Bronchial epithelial cell (primary cell): ENCODE measurements at regions not wholly inside any gene's neighbourhood (a gene's known extent, or its start where the extent isn't known, plus 50 kb on each side); places are given as distances from the start of the nearest gene placed in this dataset.
A peak's percentile ranks its signal among the peaks of the same experiment; 100 is the strongest.
"Not testable (repeated sequence)": the region's sequence is repeated elsewhere in the genome, so short reads cannot be mapped to it uniquely, and the experiment has no call there.

ENCODE experiments used
- DNase-seq: peaks from one replicate; pipeline ENCODE4 v3.0.0-alpha.2; 2010; ENCODE audit warnings: low read depth
- FAIRE-seq: peaks from 2 replicates; lab custom pipeline; 2011; peaks lifted over from hg19 to GRCh38; lab: Jason Lieb, UNC
- H3K27me3 ChIP-seq: 2 replicates; pipeline ENCODE4 v1.5.1; 2011; ENCODE audit warnings: low read length; ENCODE audit not compliant: control insufficient read depth, insufficient read depth
- H3K36me3 ChIP-seq: 2 replicates; pipeline ENCODE4 v1.5.1; 2011; ENCODE audit warnings: low read length; ENCODE audit not compliant: control insufficient read depth, insufficient read depth
- H3K4me3 ChIP-seq: 2 replicates; pipeline ENCODE4 v1.5.1; 2011; ENCODE audit warnings: mild to moderate bottlenecking, low read depth, low read length, control low read depth
- TF ChIP-seq, protein P1 (sequence below): IDR thresholded peaks from 2 replicates; pipeline ENCODE4 v1.5.1; 2011; ENCODE audit warnings: mild to moderate bottlenecking, moderate library complexity, low read length, control low read depth, inconsistent platforms; ENCODE audit not compliant: insufficient read depth, severe bottlenecking

DNA sequence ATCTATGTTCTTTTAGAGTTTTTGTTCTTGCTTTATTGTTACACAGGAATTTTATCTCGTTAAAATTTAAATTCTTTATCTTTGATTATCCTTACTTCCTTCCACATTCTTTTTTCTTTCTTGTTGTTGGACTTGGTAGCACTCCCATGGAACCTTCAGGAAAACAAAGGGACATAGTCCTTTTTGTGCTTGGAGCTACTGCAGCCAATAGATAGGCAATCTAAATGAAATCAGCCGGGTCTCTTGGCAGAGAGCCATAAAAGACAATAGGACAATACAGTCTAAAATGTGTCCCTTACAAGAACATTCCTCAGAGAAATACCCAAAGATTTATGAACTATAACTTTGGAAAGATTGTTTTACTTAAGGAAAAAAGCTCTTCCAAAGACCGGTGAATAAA, 548.1 kb upstream of the C9orf72 start:
- DNase-seq, result no peak
- Histone ChIP-seq H3K27me3 (peaks cover 1% of the 10 kb centered on the region), H3K4me3 (no peak overlapping the region), H3K36me3 (no peaks in the 10 kb centered on the region)
- TF ChIP-seq, protein P1, sequence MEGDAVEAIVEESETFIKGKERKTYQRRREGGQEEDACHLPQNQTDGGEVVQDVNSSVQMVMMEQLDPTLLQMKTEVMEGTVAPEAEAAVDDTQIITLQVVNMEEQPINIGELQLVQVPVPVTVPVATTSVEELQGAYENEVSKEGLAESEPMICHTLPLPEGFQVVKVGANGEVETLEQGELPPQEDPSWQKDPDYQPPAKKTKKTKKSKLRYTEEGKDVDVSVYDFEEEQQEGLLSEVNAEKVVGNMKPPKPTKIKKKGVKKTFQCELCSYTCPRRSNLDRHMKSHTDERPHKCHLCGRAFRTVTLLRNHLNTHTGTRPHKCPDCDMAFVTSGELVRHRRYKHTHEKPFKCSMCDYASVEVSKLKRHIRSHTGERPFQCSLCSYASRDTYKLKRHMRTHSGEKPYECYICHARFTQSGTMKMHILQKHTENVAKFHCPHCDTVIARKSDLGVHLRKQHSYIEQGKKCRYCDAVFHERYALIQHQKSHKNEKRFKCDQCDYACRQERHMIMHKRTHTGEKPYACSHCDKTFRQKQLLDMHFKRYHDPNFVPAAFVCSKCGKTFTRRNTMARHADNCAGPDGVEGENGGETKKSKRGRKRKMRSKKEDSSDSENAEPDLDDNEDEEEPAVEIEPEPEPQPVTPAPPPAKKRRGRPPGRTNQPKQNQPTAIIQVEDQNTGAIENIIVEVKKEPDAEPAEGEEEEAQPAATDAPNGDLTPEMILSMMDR, result no peak
- FAIRE-seq, result no peak

DNA sequence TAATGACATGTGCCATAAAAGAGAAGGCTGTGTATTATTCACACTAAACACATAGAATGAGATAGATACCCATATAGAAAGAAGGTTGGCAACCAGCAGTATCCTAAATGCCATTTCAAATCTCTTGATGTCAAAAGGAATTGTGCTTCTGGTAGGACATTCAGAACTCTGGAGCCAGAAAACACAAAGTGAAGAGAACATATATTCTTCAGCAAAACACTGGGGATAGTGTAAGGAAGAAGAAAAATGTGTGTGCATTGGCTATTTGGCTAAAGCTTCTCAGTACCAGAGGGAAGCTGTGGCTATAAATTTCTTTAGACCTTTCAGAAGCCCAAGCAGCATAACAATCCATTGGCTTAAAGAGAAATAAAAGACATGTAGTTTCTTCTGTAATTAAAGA, 551.6 kb upstream of the C9orf72 start:
- Histone ChIP-seq H3K4me3 (no peak overlapping the region), H3K27me3 (peaks cover 2% of the 10 kb centered on the region), H3K36me3 (no peaks in the 10 kb centered on the region)
- TF ChIP-seq, protein P1, result no peak
- no peak for FAIRE-seq
- DNase-seq, result no peak

GRCh38 chr9:28127101-28127500, 553.8 kb upstream of the C9orf72 start:
- DNase-seq, result no peak

DNA sequence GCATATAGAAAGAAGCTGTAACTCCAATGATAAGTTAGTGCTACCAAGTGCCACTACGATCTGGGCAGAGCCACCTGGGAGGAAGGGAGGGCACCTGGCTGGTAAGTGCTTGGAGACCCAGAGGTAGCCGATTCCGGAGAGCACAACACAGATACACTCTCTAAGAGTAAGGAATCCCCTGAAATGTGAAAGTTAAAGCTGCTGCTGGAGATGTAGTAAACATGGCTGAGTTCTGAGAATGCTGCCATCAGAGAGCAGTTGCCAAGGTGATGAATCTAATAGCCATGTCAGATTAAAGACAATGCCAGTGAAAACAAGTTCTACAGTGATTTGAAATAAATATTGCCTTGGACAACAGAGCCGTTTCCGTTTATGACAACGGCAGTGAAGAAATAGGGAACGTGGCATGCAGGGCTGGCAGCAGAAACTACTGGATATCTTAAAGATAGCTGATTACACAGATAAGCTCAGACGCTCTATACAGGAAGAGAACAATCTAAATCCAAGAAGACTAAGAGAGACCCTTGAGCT, 561.2 kb upstream of the C9orf72 start:
- FAIRE-seq, result no peak
- DNase-seq, result no peak
- TF ChIP-seq, protein P1, result no peak

More at GRCh38 chr9:28127101-28127500, 553.8 kb upstream of the C9orf72 start:
- Histone ChIP-seq H3K27me3 (peaks cover 2% of the 10 kb centered on the region), H3K36me3 (no peaks in the 10 kb centered on the region), H3K4me3 (no peak overlapping the region)
- TF ChIP-seq, protein P1, result no peak
- no peak for FAIRE-seq

DNA sequence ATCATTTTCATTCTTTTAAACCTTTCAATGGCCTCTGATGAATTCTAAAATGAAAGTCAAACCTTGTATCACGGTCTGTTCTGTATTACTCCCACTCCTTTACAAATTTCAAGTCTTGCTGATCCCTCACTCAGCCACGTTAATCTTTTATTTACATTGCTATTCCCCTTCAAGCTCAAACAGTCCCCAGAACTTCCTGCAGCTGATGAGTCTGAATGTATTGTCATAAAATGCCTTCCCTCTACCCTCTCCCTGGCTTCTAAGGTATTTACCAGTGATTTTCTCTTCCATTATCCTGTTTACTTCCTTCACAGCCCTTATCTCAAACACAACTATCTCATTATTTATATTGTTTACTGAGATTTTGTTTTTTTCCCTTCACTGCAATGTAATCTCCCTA, 562.3 kb upstream of the C9orf72 start:
- TF ChIP-seq, protein P1, result no peak
- FAIRE-seq, result no peak

More for the DNA sequence above, 561.2 kb upstream of the C9orf72 start:
- H3K27me3 ChIP-seq, result no peaks in the 10 kb centered on the region
- H3K4me3 ChIP-seq, result no peak overlapping the region
- H3K36me3 ChIP-seq, result no peaks in the 10 kb centered on the region

GRCh38 chr9:28136113-28136512, 562.8 kb upstream of the C9orf72 start:
- H3K4me3 ChIP-seq, result no peak overlapping the region
- no peaks in the 10 kb centered on the region for H3K27me3 ChIP-seq
- TF ChIP-seq, protein P1, result no peak
- no peaks in the 10 kb centered on the region for H3K36me3 ChIP-seq
- DNase-seq (no peak), FAIRE-seq (no peak)

More for the DNA sequence above, 562.3 kb upstream of the C9orf72 start:
- peak; percentile 31 for DNase-seq
- Histone ChIP-seq H3K36me3 (no peaks in the 10 kb centered on the region), H3K4me3 (no peak overlapping the region), H3K27me3 (no peaks in the 10 kb centered on the region)

DNA sequence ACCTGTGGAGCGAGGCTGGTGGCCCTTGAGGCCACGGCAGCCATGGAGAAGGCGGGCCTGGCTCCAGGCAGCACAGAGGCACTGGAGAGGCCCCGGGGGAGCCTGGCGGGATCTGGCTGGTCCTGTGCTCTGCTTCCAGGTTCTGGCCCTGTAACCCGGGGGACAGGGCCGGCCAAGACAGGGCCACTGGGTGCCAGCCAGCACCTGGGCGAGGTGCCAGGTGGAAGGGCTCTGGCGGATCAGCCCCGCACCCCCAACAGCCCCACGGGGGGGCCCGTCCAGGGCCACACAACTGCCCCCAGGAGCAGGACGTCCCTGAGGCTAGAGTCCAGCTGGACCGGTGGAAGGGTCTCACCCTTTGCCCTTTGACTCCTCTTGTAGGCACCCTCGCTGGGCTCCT, 574.1 kb upstream of the C9orf72 start:
- H3K27me3 ChIP-seq, H3K4me3 ChIP-seq, H3K36me3 ChIP-seq, FAIRE-seq, DNase-seq: not testable (repeated sequence)

GRCh38 chr9:28147923-28148597, 574.8 kb upstream of the C9orf72 start:
- not testable (repeated sequence) for H3K4me3 ChIP-seq, DNase-seq, H3K27me3 ChIP-seq, H3K36me3 ChIP-seq, FAIRE-seq
